Pons (tissue), 1 donor: ENCODE measurements at regions not wholly inside any gene's neighbourhood (a gene's known extent, or its start where the extent isn't known, plus 50 kb on each side); places are given as distances from the start of the nearest gene placed in this dataset.
"Not testable (repeated sequence)": the region's sequence is repeated elsewhere in the genome, so short reads cannot be mapped to it uniquely, and the experiment has no call there.

Experiments
- DNase-seq: peaks from one replicate; pipeline ENCODE4 v3.0.0-alpha.2; 2016; ENCODE audit warnings: low spot score

DNA sequence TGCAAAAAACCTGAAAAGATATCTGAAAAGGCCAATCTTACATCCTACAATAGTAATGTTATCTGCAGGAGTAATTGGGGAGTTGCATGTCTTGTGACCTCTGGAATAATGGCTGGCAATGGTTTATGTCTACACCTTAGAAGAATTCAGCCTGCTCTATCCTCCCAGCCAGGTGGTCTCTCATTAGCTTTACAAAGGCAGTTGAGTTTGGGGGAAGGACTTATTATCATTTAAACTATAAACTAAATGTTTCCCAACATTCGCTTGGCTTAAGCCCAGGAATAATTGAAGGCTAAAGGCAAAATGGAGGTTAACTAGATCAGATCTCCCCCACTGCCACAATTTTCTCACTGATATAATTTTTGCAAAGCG, 158.4 kb upstream of the SFSWAP start:
- DNase-seq = no peak

DNA sequence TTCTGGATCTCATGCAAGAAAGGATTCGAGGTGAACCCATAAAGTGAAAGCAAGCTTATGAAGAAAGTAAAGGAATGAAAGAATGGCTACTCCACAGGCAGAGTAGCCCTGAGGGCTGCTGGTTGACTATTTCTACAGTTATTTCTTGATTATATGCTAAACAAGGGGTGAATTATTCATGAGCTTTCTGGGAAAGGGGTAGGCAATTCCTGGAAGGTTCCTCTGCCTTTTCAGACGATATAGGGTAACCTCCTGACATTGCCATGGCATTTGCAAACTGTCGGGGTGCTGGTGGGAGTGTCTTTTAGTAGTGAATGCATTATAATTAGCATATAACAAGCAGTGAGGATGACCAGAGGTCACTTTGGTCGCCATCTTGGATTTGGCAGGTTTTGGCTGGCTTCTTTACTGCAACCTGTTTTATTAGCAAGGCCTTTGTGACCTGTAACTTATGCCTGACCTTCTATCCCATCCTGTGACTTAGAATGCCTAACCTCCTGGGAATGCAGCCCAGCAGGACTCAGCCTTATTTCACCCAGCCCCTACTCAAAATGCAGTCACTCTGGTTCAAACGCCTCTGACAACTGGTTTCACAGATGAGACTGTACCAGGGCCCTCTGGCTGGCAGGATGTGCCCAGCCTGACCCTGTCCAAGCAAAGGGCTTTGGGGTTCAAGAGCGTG, 157.7 kb upstream of the SFSWAP start:
- no peak for DNase-seq

DNA sequence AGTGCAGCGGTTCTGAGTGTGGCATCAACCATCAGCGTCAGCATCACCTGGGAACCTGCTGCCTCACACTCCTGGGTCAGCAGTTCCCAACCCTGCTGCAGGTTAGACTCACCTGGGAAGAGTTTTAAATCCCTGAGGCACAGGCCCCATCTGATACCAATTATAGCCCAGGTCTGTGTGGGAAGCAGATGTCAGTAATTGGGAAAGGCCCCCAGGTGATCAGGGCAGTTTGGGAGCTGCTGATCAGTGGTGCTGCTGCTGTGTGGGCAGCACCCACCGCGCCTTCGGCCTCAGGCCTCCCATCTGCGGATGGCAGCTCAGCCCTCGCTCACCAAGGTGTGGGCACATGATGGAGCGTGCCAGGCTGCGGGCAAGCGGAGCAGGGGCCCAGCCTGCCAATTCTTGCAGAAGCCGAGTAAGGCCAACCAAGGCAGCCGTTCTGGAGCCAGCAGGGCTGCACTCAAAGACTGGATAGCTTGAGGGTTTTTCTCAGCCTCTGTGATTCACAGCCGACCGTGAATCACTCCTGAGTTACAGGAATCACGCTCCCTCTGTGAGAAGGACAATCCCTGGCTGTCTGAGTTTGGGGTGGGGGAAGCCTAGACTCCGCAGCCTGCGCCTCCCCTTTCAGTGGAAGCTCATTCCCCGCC, 155.6 kb upstream of the SFSWAP start:
- no peak for DNase-seq

DNA sequence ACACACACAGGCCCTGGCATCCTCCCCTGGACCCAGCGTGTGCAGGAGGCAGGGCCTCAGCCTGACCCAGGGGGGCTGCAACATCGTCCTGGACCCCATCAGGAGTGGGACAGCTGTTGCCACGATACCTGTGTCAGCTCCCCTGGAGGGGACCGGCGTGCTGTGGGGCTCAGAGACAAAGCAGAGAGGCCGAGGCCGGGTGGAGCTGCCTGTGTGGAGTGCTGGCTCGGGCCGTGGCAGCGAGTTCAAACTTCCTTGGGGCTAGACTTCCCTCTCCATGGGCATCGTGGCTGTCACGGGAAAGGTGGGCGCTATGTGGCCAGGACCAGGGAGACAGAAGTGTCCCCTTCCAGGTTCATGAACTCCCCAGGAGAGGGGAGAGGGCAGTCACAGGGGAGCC, 155.0 kb upstream of the SFSWAP start:
- DNase-seq = no peak

DNA sequence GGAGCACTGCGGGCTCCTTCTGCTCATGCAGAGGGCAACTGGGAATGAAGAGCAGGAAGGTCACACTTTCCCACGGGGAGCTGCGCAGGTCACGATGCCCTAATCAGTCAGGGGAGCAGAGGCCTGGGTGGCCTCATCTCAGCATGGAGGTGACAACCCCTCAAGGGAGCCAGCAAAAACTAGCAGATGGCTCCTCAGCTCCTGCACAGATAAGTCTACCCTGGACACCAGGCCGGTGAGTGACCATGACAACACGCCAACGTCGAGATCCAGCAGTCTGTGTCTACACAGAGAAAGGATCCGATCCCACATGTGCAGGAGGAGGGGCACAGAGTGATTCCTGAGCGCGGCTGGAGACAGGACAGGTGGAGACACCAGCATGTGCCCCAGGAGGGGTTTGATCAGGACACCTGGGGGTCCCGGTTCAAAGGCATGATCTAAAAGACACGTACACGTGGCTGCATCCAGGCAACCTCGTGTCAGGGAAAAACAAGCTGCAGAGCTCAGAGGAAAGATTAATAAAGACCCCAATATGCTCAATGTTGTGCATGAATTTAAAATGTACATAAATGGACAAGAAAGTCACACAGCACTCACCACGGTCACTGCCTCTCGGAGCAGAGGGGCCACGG, 153.7 kb upstream of the SFSWAP start:
- no peak for DNase-seq

DNA sequence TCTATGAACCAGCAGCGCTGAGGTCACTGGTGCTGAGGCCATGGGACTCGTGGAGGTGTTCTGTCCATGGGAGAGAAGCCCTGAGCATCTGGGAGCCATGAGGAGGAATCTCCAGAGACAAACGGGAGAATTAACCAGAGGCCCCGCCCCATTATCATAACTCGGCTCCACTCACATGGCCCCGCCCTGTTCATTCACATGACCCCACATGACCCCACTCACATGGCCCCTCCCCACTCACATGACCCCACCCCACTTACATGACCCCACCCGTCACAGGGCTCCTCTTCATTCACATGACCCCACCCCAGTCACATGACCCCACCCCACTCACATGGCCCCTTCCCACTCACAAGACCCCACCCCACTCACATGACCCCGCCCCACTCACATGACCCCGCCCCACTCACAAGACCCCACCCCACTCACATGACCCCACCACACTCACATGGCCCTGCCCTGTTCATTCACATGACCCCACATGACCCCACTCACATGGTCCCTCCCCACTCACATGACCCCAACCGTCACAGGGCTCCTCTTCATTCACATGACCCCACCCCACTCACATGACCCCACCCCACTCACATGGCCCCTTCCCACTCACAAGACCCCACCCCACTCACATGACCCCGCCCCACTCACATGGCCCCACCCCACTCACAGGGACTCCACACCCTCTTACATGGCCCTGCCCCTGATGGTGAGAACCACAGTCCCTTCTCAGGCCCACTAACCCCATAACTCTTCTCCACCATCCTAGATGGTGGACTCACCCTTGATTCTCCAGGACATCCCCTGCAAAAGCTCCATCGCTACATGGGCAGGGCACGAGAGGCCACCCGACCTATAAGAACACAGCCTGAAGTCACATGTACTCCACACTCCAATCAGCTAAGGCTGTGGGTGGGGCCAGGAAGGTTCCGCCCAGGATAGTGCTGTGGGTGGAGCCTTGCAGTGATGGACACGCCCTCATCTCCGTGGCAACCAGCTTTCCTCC, 151.1 kb upstream of the SFSWAP start:
- DNase-seq = no peak

DNA sequence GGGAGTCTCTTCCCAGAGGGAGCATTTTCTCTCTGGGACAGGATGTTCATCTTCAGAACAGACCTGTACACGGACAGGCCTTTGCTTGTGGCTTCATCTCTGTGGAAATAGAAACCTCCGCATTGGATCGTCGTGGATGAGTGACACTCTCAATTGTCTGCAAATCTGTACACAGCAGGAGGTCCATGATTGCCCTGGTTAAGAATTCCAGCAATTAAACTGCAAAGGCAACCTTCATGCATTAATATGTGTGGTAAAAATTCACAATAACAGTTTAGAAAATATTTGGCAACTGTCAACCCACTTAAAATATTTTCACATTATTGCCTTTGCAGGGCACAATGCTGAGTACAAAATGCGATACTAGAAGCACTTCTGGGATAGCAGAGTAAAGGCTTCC, 149.8 kb upstream of the SFSWAP start:
- DNase-seq = no peak

DNA sequence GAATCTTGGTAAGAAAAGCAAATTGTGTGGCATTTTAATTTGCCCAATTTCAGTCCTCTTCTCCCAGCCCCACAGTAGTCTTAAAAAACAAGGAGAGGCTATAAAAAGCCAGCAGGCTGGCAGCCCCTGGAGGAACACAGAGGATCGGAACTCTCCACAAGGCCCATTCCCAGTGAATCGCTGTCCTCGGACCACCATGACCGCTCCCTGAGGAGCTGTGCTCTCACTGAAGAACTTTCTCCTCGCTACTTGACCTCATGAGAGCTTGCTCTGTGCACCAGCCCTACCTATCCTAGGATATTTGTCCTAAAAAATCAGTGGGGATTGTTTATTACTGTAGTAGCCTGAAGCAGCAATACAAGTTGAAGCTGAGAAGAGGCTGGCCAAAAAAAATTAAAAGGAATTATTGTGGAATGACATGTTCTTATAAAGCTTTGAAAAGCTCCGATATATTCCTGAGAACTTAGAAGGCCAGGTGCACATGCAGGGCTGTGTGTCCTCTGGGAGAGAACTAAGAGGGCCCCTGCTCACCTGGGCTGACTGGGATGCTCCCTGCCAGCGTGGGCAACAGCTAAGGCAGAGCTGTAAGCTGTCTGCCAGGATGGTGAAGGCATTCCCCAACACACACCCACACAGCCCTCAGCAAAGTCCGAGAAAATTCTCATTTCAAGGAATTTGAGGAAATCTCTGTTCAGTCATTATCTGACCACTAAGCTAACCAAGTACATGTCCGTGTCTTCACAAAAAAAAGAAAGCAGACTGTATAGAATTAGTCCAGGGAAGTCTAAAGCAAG, 148.8 kb upstream of the SFSWAP start:
- no peak for DNase-seq

DNA sequence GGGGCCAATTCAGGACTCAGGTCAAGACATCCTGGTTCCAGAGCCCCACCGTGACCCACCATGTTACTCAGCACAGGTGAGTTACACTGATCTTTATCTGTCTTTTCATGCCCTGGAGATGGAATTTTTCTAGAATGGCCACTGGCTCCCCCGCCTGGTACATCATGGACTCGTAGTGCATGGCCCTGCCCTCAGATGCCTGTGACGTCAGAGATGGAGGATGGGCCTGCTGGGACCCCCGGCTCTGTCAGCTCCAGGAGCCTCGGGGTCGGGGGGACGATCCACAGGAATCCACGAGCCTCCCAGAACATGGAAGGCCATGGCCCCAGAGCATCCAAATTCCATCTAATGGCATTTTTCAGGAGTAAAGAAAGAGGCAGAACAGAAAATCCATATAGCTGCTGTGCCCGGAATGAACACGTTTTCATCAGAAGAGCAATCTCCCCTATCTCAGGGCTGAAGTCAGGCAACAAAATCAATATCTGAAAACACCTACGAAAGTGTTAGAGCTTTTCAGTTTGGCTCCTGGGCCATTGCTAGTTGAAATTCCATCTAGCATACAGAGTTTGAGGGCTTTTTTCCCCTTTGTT, 146.7 kb upstream of the SFSWAP start:
- DNase-seq = not testable (repeated sequence)

DNA sequence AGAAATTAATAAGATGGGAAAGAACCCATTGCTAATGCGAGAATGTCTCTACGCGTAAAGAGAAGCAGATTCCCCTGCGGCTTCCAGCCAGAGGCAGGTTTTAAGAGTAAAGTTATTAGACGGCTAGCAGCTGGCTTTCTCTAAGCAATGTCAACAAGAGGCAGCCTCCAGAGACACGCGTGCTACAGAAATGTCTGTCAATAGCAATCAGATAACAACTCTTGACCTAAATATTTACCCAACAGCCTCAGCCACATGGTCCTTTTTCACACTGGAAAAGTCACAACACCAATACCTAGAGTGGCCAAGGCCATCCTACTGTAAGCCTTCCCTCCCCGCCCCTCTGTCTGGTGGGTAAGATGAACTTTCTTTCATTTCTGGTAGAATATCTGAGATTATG, 146.0 kb upstream of the SFSWAP start:
- no peak for DNase-seq

DNA sequence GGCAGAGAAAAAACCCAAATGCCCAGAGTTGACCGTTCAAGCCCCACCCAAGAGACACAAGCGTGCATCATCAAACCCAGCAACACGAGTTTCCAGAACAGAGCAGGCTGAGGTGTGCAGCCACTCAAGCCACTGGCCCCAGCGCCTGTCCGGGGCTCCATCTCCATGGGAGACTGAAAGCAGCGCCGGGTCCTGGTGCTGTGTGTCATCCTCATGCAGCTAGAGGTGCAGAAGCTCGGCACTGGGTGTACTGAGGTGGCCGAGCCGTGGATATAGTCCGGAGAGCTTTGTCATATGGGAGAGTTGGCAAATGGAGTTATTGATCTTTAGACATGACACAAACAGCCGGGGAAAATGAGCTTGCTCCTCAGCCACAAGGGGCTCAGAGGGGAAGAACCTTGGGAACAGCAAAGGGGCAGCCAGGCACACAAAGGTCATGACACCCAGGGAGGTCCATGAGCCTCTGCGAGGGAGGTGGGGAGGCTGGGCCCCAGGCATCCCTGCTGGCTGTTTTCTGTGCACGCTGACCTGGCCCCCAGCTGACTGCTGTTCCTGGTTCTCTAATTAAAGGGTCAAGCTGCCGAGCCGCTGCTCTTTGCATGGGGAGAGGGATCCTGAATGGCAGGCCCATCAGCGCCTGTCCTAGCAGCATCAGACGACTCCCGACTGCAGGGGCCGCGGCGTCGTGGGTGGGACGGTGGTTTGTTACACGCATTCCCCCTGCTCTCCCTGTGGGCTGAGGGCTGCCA, 145.4 kb upstream of the SFSWAP start:
- DNase-seq = no peak

DNA sequence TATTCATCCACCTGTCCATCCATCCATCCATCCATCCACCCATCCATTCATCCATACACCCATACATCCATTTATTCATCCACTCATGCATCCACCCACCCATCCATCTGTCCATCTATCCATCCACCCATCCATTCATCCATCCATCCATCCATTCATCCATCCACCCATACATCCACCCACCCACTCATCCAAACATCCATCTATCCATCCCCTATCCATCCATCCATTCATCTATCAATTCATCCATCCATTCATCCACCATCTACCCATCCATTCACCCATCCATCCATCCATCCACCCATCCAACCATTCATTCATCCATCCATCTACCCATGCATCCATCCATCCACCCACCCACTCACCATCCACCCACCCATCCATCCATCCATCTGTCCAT, 142.6 kb upstream of the SFSWAP start:
- DNase-seq = no peak

DNA sequence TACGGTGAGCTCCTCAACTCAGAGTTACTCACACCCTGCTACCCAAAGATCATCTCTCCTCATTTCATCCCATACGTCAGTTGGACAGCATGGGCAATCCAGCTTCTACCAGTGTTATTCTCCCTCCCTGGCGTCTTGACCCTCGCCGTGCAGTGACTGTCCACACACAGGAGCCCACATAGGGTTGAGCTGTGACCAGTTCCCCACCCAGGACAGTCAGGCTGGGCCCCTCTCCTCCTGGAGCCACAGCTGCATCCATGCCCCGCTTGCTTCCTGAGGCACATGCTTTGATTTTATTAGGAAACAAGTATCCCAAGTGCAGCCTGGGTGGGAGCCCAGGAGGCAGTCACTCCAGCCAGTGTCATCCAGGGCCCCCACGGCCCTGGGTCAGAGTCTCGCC, 140.3 kb upstream of the SFSWAP start:
- no peak for DNase-seq

DNA sequence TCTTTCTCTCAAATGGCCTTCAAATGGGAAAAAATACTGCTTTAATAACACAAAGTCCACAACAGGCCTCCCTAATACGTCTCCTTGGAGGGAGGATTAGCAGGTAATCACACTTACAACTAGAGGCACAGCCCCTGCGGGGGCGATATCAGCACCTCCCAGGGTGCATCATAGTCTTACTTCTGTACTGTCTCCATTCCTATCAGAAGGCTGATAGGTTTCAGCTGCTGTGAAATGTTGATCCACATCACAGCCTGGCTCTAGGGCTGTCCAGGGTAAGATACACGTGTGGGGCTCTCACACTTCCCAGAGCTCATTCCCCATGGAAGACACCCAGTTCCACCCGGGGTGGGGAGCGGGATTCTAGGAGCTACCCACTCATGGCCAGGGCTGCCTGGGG, 139.1 kb upstream of the SFSWAP start:
- DNase-seq = no peak

DNA sequence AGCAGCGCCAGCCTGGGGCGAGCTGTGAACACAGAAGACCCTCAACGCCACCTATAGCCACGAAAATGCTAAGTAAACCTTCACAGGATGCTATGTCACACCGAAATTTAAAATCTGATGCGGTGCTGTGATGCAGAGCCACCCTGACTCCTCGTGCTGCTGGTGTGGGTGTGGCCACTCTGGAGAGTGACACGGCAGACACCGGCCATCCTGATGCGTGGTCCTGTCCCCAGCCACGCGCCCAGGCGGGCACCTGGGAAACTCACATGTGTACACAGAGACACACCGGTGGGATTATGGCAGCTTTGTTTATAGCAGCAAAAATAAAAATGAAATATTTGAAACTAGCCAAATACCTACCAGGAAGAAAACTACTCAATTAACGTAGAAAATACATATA, 138.3 kb upstream of the SFSWAP start:
- DNase-seq = no peak

DNA sequence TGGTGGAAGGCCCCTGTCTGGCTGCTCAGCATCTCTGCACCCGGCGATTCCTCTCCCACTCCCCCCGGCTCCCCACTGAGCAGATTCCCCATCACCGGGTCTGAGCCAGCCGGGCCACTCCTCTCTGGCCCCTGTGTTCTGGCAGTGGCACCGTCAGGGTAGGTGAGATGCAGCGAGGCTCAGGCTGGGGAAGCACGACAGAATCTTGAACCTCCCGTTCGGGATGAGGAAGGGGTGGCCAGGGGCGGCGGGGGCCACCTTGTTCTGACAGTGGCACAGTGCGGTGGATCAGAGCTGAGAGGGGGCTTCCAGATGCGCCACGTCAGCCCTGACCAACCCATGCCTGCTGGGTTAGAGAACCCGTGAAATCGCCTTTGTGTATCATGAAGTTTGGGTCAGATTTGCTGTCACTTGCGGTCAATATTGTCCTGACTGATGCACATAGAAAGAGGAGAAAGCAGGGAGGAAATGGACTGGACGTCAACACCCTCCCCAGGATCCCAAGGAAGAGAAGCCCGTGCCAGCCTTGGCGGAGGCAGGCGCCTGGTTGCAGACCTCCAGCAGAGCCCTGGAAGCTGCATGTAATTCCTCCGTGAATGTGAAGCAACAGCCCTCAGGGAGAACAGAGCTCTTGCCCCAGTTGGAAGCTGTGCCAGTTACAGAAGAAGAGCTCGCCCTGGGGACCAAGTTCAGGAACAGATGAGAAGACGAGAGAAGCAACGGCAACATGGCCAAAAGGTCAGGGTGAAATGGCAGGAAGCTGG, 137.1 kb upstream of the SFSWAP start:
- DNase-seq = no peak

DNA sequence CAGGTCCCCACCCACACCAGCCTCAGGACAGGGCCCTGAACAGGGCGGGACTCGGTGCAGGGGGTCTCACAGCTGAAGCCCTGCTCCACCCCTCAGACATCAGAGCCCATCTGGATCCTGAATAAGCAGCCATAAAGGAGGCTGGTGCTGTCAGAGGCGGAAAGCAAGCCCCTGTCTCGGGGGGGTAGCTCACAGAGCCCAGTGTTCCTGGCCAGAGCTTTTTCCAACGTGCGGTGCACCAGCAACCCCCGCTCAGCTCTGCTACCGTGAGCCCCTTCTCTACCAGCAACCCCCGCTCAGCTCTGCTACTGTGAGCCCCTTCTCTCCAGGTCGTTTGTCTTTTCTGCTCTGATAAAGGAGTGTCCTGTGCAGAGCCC, 136.5 kb upstream of the SFSWAP start:
- no peak for DNase-seq

DNA sequence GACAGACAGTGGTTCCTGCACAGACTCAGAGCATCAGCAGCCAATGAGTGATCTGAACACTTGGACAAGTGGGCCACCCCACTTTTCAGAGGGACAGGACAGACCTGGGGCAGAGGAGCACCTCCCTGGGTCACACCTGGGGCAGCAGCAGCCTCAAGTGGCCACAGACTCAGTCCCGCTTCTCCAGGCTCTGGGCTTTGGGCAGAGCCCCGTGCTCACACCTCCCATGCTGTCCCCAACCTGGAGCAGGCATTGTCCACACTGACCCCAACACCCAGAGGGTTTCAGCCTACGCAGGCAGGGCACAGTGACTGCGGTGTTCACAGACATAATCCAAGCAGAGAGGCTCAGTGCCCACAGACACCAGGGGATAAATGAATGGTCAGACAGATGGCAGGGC, 135.5 kb upstream of the SFSWAP start:
- DNase-seq = no peak

DNA sequence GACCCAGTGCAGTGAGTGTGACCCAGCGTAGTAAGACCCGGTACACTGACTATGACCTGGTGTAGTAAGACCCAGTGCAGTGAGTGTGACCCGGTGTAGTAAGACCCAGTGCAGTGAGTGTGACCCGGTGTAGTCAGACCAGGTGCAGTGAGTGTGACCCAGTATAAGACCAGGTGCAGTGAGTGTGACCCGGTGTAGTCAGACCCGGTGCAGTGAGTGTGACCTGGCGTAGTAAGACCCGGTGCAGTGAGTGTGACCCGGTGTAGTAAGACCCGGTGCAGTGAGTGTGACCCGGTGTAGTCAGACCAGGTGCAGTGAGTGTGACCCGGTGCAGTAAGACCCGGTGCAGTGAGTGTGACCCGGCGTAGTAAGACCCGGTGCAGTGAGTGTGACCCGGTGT, 134.2 kb upstream of the SFSWAP start:
- DNase-seq = peak; percentile 43

DNA sequence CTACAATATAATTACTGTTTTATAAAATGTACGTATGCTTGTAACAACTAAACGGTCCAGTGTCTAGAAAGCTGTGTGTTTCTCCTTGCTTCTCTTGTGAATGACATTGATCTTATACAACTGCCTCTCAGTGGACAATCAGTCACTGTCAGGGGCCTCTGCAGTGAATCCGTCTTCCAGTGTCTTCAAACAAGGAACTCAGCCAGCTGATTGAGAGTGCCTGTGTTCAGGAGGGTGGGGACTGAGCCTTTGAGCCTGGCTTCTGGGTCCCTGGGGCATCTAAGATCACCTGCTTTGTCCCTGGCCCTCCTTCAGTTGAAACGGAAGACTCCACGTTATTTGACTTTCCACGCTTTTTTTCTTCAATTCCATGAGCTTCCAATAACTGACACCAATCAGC, 133.1 kb upstream of the SFSWAP start:
- DNase-seq = no peak
